Breast epithelium (tissue), 4 donors: ENCODE measurements at regions not wholly inside any gene's neighbourhood (a gene's known extent, or its start where the extent isn't known, plus 50 kb on each side); places are given as distances from the start of the nearest gene placed in this dataset.
A peak's percentile ranks its signal among the peaks of the same experiment; 100 is the strongest.

Experiments
- DNase-seq, 2 donors: peaks; one replicate each; pipeline ENCODE4 v3.0.0-alpha.2; 2019; ENCODE audit warnings: low spot score in 2 of 2
- H3K27ac ChIP-seq, 2 donors: fragments of 200-600 bp; sonication (generic) in 1 of 2; one replicate each; pipeline ENCODE4 v1.5.1; 2016 to 2019; ENCODE audit warnings: mild to moderate bottlenecking in 1 of 2
- H3K27me3 ChIP-seq, 2 donors: fragments of 200-600 bp; sonication (generic) in 1 of 2; one replicate each; pipeline versions ENCODE4 v1.5.1 to v1.6.0; 2017 to 2019; ENCODE audit warnings: control low read depth in 1 of 2, mild to moderate bottlenecking in 1 of 2
- H3K36me3 ChIP-seq: fragments of 200-600 bp; one replicate; pipeline ENCODE4 v1.5.1; 2019
- H3K4me1 ChIP-seq, 2 donors: fragments of 200-600 bp; sonication (generic); one replicate each; pipeline ENCODE4 v1.5.1; 2016 to 2019; ENCODE audit warnings: control low read depth in 1 of 2
- H3K4me3 ChIP-seq, 3 donors: fragments of 200-600 bp; sonication (generic); 1 replicate in 2 of 3; 2 replicates in 1 of 3; pipeline ENCODE4 v1.5.1; 2016 to 2019; ENCODE audit warnings: mild to moderate bottlenecking in 3 of 3, moderate library complexity in 2 of 3
- H3K9me3 ChIP-seq, 2 donors: fragments of 200-600 bp; sonication (generic) in 1 of 2; one replicate each; pipeline ENCODE4 v1.5.1; 2016 to 2019; ENCODE audit warnings: control low read depth in 1 of 2
- CTCF ChIP-seq, 3 donors: fragments of 450-650 bp; IDR thresholded peaks; one replicate each; pipeline ENCODE4 v1.5.1; 2016 to 2017; ENCODE audit warnings: antibody characterized with exemption in 3 of 3, mild to moderate bottlenecking in 3 of 3, moderate library complexity in 3 of 3
- POLR2A ChIP-seq: fragments of 450-650 bp; IDR thresholded peaks from one replicate; pipeline ENCODE4 v1.6.1; 2016; ENCODE audit warnings: antibody characterized with exemption, mild to moderate bottlenecking, moderate library complexity
- POLR2AphosphoS5 ChIP-seq, 3 donors: sonication (generic); formaldehyde crosslinking; IDR thresholded peaks; one replicate each; pipeline ENCODE4 v1.6.1; 2017; ENCODE audit warnings: antibody characterized with exemption in 3 of 3
- intact Hi-C: fragments of 100-400 bp; cut with DNase I; formaldehyde crosslinking; loops from one replicate; pipeline ENCODE4 v1.15.1; 2023; ENCODE audit warnings: low total_unique reads

DNA sequence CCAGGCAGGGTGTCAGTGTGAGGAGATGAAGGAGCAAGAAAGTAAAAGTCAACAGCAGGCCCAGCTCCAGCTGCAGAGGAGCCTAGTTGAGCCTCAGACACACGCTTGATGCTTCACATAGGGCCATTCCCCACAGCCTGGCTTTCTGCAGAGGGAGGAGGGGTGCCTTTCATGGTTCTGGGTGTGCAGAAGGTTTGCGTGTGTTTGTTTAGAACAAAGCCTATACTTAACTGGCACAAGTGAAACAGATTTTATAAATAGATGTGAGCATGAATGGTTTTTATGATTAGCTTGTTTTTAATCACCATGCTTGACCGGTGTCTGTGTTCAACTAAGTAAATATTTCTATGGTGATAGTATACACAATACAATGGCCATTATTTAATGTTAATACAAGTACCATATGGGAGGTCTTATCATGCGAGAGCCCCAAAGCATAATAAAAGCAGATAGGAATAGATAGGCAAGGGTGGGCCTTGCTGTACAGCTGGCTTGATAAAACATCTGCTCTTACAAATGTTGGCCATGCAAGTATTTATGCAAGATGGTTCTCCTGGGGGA lies 290.2 kb downstream of the ETS1 start:
- no peaks in the 10 kb centered on the region for H3K36me3 ChIP-seq
- intact Hi-C loops, result no loop called here
- no peaks in the 10 kb centered on the region for H3K4me1 ChIP-seq
- TF ChIP-seq CTCF (IDR thresholded peaks at IDR 0.05) (no peak), POLR2A (no peak), POLR2AphosphoS5 (IDR thresholded peaks at IDR 0.05) (no peak)
- no peak overlapping the region for H3K4me3 ChIP-seq
- H3K27ac ChIP-seq, result peak overlapping the region; percentile 1 to 56
- H3K27me3 ChIP-seq, result no peaks in the 10 kb centered on the region
- no peaks in the 10 kb centered on the region for H3K9me3 ChIP-seq
- DNase-seq, result no peak

GRCh38 chr11:128294671-128295050 lies 292.7 kb downstream of the ETS1 start:
- TF ChIP-seq POLR2A (no peak), CTCF (IDR thresholded peaks at IDR 0.05) (no peak), POLR2AphosphoS5 (IDR thresholded peaks at IDR 0.05) (no peak)
- H3K4me1 ChIP-seq, result peaks cover 0 to 3% of the 10 kb centered on the region in 2 donors
- DNase-seq, result no peak
- H3K36me3 ChIP-seq, result no peaks in the 10 kb centered on the region
- no peaks in the 10 kb centered on the region for H3K9me3 ChIP-seq
- H3K27me3 ChIP-seq, result no peaks in the 10 kb centered on the region
- H3K27ac ChIP-seq, result no peak overlapping the region
- intact Hi-C loops, result no loop called here
- H3K4me3 ChIP-seq, result no peak overlapping the region

DNA sequence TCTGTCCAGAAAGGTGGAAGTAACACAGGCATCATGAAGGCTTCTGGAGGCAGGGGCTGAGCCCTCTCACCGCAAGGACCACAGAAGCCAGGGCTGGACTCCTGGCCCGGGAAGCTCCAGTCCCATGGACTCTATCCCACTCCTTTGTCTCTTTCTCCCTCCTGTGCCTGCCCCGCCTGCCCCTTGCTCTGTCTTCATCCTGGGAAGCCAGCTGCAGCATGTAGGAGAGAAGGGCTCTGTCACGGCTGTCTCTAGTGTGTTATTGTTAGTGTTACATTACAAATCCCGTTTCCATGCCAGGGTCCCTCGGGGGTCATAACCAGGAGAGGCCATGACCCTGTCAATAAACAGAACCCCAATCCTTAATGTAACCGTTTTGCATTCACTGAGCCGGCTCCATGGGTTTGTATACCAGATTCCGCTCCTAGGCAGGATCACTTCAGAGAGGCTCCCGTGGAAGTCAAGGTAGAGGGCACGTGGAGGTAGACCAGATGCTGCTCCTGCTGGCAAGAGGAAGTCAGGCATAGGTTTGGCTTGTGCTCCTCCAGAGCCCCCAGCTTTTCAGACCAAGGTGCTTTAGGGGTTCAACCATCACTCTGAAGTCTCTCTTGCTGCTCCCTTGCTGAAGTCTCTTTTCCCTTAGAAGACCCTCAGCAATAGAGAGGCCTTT lies 293.2 kb downstream of the ETS1 start:
- H3K27ac ChIP-seq, result no peak overlapping the region

DNA sequence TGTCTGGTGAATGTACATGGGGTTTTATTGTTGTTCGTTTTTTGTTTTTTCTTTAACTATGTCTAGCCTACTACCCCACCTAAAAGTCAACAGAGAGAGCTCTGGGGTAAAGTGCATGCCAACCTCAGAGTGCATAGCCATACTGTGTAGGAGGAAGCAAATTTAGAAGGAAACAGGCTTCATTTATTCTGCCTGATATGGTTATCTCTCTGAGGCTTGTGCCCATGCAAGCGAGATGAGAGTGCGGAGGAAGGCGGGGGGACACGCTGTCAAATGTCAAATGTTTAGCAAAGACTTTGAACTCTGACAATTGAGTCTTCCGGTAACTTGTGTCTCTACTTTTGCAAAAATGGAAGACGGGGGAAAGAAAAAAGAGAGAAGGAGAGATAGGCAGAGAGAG lies 295.5 kb downstream of the ETS1 start:
- TF ChIP-seq CTCF (IDR thresholded peaks at IDR 0.05) (no peak), POLR2A (no peak)
- no peaks in the 10 kb centered on the region for H3K9me3 ChIP-seq
- no peak overlapping the region for H3K27ac ChIP-seq
- H3K4me3 ChIP-seq, result no peak overlapping the region
- peaks cover 0 to 3% of the 10 kb centered on the region in 2 donors for H3K4me1 ChIP-seq
- no peaks in the 10 kb centered on the region for H3K27me3 ChIP-seq
- DNase-seq, result no peak
- intact Hi-C loops, result no loop called here
- no peaks in the 10 kb centered on the region for H3K36me3 ChIP-seq

More for the DNA sequence above, 293.2 kb downstream of the ETS1 start:
- TF ChIP-seq CTCF (IDR thresholded peaks at IDR 0.05), result no peak
- no peaks in the 10 kb centered on the region for H3K27me3 ChIP-seq
- intact Hi-C loops, result no loop called here
- H3K4me1 ChIP-seq, result peaks cover 0 to 3% of the 10 kb centered on the region in 2 donors
- H3K36me3 ChIP-seq, result no peaks in the 10 kb centered on the region
- no peaks in the 10 kb centered on the region for H3K9me3 ChIP-seq
- DNase-seq, result no peak
- H3K4me3 ChIP-seq, result no peak overlapping the region

DNA sequence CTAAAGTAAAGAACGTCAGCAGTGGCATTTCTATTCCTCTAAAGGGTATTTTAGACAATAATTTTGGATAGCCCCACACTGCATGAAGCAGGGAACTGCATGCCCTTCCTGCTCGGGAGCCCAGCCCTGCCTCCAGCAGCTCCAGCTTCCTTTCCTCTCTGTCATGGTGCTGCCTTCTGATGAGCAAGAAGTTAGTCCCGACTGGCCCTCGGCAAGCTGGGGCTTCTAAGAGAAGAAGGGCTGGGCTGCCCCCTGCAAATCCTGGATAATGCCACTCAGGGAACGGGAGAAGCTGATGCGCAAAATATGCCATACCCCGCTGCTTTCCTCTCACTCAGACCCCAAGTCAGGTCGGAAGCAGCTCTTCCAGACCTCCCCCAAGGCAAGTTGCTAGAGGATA lies 296.4 kb downstream of the ETS1 start:
- Histone ChIP-seq H3K27ac (peak overlapping the region; percentile 54 to 86), H3K4me1 (peaks cover 0 to 3% of the 10 kb centered on the region in 2 donors), H3K27me3 (no peaks in the 10 kb centered on the region), H3K9me3 (no peaks in the 10 kb centered on the region), H3K36me3 (no peaks in the 10 kb centered on the region), H3K4me3 (peak overlapping the region in 1 of 3 donors; percentile 29)
- intact Hi-C loops, result no loop called here
- TF ChIP-seq POLR2AphosphoS5 (IDR thresholded peaks at IDR 0.05) (no peak), POLR2A (no peak), CTCF (IDR thresholded peaks at IDR 0.05) (no peak)
- no peak for DNase-seq
